Neural crest cell (in vitro differentiated cells): ENCODE measurements at regions not wholly inside any gene's neighbourhood (a gene's known extent, or its start where the extent isn't known, plus 50 kb on each side); places are given as distances from the start of the nearest gene placed in this dataset.

Source experiments
- DNase-seq: peaks from one replicate; pipeline ENCODE4 v3.0.0; 2021; ENCODE audit warnings: low read depth, mixed read lengths, low spot score
- H3K27ac Mint-ChIP-seq: one replicate; pipeline ENCODE4 v1.8.0; 2021; ENCODE audit warnings: mild to moderate bottlenecking, mixed read lengths; ENCODE audit not compliant: unreplicated experiment
- H3K27me3 Mint-ChIP-seq: 2 replicates; pipeline ENCODE4 v1.8.0; 2021; ENCODE audit warnings: low read depth, mild to moderate bottlenecking, mixed read lengths
- H3K36me3 Mint-ChIP-seq: 2 replicates; pipeline ENCODE4 v1.8.0; 2021; ENCODE audit warnings: low read depth, mild to moderate bottlenecking, mixed read lengths
- H3K4me1 Mint-ChIP-seq: 2 replicates; pipeline ENCODE4 v1.8.0; 2021; ENCODE audit warnings: mixed read lengths
- H3K4me3 Mint-ChIP-seq: one replicate; pipeline ENCODE4 v1.8.0; 2021; ENCODE audit warnings: mild to moderate bottlenecking, mixed read lengths
- H3K9me3 Mint-ChIP-seq: 2 replicates; pipeline ENCODE4 v1.8.0; 2021; ENCODE audit warnings: mixed read lengths
- TF ChIP-seq, protein P1 (sequence below): fragments of 200-600 bp; sonication (generic); conservative IDR thresholded peaks from 2 replicates; pipeline ENCODE4 v1.5.0; 2021; ENCODE audit warnings: antibody characterized with exemption, mild to moderate bottlenecking

DNA sequence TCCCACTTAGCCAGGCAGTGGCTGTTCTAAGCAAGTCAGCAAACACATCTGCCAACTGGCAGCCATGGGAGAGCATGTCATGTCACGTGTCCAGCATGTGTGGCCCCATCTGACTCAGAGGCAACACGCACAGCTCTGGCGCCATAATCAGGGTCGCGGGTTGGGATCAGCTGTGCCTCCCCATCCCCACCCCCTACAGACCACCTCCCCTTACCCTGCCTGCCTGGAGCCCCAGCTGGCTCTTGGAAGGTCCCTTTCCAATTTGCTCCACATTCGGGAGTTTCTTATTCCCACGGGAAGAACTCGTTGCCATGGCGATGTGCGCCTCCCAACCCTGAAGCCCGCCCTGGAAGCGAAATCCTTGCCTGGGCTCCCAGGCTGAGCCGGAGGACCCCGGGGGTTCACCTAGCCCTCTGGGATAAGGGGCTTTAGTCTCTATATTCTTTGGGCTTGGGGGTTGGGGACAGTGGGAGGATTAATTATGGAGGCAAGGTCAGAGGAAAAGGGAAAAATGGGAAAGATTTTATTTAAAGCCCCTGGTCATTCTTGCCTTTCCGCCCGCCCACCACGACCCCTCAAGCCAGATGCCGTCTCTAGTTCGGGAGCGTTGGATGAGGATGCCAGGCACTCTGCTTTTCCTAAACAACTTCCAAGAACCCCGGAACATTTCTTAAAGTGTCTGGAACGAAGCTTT is 283.7 kb downstream of the ZEB1 start:
- TF ChIP-seq, protein P1, sequence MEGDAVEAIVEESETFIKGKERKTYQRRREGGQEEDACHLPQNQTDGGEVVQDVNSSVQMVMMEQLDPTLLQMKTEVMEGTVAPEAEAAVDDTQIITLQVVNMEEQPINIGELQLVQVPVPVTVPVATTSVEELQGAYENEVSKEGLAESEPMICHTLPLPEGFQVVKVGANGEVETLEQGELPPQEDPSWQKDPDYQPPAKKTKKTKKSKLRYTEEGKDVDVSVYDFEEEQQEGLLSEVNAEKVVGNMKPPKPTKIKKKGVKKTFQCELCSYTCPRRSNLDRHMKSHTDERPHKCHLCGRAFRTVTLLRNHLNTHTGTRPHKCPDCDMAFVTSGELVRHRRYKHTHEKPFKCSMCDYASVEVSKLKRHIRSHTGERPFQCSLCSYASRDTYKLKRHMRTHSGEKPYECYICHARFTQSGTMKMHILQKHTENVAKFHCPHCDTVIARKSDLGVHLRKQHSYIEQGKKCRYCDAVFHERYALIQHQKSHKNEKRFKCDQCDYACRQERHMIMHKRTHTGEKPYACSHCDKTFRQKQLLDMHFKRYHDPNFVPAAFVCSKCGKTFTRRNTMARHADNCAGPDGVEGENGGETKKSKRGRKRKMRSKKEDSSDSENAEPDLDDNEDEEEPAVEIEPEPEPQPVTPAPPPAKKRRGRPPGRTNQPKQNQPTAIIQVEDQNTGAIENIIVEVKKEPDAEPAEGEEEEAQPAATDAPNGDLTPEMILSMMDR: no peak
- peaks cover 2% of the 10 kb centered on the region for H3K9me3 Mint-ChIP-seq
- peak overlapping the region; percentile 90 for H3K27ac Mint-ChIP-seq
- DNase-seq: peak; percentile 45
- H3K4me3 Mint-ChIP-seq: peak overlapping the region; percentile 90
- no peaks in the 10 kb centered on the region for H3K27me3 Mint-ChIP-seq
- no peaks in the 10 kb centered on the region for H3K36me3 Mint-ChIP-seq
- H3K4me1 Mint-ChIP-seq: peaks cover 5% of the 10 kb centered on the region

DNA sequence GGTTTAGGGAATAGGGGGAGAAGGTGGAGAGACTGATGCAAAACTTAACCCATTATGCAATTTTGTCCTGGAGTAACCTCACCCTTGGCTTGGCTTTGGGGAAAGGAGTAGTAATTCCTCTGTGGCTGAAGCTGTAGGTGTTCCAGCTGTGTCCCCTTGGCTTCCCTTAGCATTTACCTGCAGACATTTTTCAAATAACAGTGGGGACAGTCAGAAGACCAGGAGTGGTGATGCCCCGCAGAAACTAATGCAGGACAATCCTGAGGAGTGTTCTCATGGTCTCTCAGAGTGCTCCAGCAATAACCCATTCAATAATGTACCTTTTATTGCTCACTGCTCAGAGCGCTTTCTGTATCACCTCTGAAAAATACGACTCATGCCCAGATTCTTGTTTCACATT is 282.1 kb downstream of the ZEB1 start:
- no peaks in the 10 kb centered on the region for H3K36me3 Mint-ChIP-seq
- no peaks in the 10 kb centered on the region for H3K27me3 Mint-ChIP-seq
- TF ChIP-seq, protein P1: no peak
- peaks cover 2% of the 10 kb centered on the region for H3K9me3 Mint-ChIP-seq
- H3K27ac Mint-ChIP-seq: no peak overlapping the region
- peak overlapping the region; percentile 90 for H3K4me3 Mint-ChIP-seq
- H3K4me1 Mint-ChIP-seq: peaks cover 5% of the 10 kb centered on the region
- DNase-seq: no peak

GRCh38 chr10:31599626-31600504 is 280.8 kb downstream of the ZEB1 start:
- Mint-ChIP-seq H3K4me1 (peaks cover 5% of the 10 kb centered on the region), H3K27ac (no peak overlapping the region), H3K9me3 (peaks cover 2% of the 10 kb centered on the region), H3K27me3 (no peaks in the 10 kb centered on the region), H3K36me3 (no peaks in the 10 kb centered on the region), H3K4me3 (peak overlapping the region; percentile 70)
- DNase-seq: no peak
- TF ChIP-seq, protein P1: no peak

DNA sequence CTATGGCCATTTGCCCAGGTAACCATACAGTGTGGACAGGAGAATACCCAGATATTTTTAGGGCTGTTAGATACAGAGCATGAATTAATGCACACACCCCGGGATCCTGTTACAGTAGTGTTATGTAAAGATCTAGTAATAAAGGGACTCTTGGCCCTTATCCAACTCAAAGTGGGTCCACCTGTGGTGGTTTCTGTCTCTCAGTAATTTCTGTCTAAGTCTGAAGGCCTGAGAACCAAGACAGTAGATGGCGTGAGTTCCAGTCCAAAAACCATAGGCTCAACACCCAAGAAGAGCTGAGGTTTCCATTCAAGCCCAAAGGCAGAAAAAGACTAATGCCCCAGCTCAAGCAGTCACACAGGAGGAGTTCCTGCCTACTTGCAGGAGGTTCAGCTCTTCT is 277.7 kb downstream of the ZEB1 start:
- H3K36me3 Mint-ChIP-seq: peaks cover 1% of the 10 kb centered on the region
- peaks cover 7% of the 10 kb centered on the region for H3K9me3 Mint-ChIP-seq
- H3K27ac Mint-ChIP-seq: no peak overlapping the region
- H3K4me1 Mint-ChIP-seq: no peaks in the 10 kb centered on the region
- H3K4me3 Mint-ChIP-seq: no peak overlapping the region
- no peaks in the 10 kb centered on the region for H3K27me3 Mint-ChIP-seq
- no peak for DNase-seq
- TF ChIP-seq, protein P1: no peak

DNA sequence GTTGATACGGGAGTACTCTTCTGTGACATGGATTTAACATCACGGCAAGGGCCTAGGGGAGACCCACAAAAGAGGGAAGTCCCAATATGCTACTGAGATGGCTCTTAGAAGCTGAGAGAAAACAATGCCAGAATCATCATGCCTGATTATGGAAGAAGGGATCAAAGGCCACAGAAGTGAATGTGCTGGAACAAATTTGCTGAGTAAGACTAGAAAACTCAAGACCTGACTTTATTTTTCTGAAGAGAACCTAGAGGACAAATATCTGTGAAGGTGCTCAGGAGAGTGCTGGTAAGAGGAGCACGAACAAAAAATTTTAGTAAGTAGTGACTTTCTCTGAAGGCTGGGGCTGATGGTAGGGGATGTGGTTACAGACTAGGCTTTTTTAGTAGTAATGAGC is 277.0 kb downstream of the ZEB1 start:
- TF ChIP-seq, protein P1: no peak
- DNase-seq: no peak
- Mint-ChIP-seq H3K4me3 (no peak overlapping the region), H3K4me1 (no peaks in the 10 kb centered on the region), H3K36me3 (peaks cover 6% of the 10 kb centered on the region), H3K27me3 (no peaks in the 10 kb centered on the region), H3K9me3 (peaks cover 10% of the 10 kb centered on the region), H3K27ac (no peak overlapping the region)
